K562 (cell line): ENCODE measurements at regions not wholly inside any gene's neighbourhood (a gene's known extent, or its start where the extent isn't known, plus 50 kb on each side); places are given as distances from the start of the nearest gene placed in this dataset.
A peak's percentile ranks its signal among the peaks of the same experiment; 100 is the strongest.
"Not testable (repeated sequence)": the region's sequence is repeated elsewhere in the genome, so short reads cannot be mapped to it uniquely, and the experiment has no call there.

Source experiments
- ATAC-seq: fragments of 200-7000 bp; cut with Tn5 transposase; 3 replicates; pipeline ENCODE4 v1.9.1; 2020; ENCODE audit warnings: moderate library complexity
- BruUV-seq: library from RNA; stranded (reverse); fragments of 400-500 nt; replicated peaks from 2 replicates; lab custom pipeline; 2021; lab: Mats Ljungman, UMichigan
- CTCF ChIA-PET: fragments of 300-600 bp; formaldehyde crosslinking; extraction: SDS; loops from one replicate; lab custom pipeline; 2021; ENCODE audit warnings: low intra/inter-chr PET ratio; lab: Yijun Ruan, JAX
- POLR2A ChIA-PET: fragments of 300-600, 350-650 bp; sonication (Branson Sonifier 250); formaldehyde crosslinking; extraction: SDS; loops from one replicate; lab custom pipeline; 2021; ENCODE audit warnings: antibody characterized with exemption, inconsistent platforms; lab: Yijun Ruan, JAX
- DNase-seq, 4 experiments: peaks; one replicate each; pipeline versions ENCODE4 v3.0.0 to v3.0.0-alpha.2; 2011 to 2018; ENCODE audit warnings: low spot score in 3 of 4, mixed read lengths in 3 of 4; ENCODE audit errors: extremely low read depth in 1 of 4
- FAIRE-seq: peaks from 2 replicates; lab custom pipeline; 2011; peaks lifted over from hg19 to GRCh38; lab: Jason Lieb, UNC
- H2AFZ ChIP-seq: 2 replicates; pipeline ENCODE4 v1.6.0; 2011; ENCODE audit warnings: low read depth, low read length, control low read depth, inconsistent platforms
- H3K27ac ChIP-seq: fragments of 200-600 bp; 3 replicates; pipeline ENCODE4 v1.8.0; 2011; ENCODE audit warnings: low read depth, mild to moderate bottlenecking, control low read depth, inconsistent platforms, low read length, moderate library complexity, mixed read lengths; ENCODE audit errors: extremely low read depth
- H3K27me3 ChIP-seq, 2 experiments: fragments of 300-600 bp in 1 of 2; 2 replicates in 1 of 2; 3 replicates in 1 of 2; pipeline versions ENCODE4 v1.6.0 to v1.8.0; 2011; ENCODE audit warnings: inconsistent platforms in 2 of 2, low read length in 2 of 2, mild to moderate bottlenecking in 1 of 2, mixed read lengths in 1 of 2, moderate library complexity in 1 of 2; ENCODE audit not compliant: control insufficient read depth in 2 of 2, insufficient read depth in 2 of 2
- H3K36me3 ChIP-seq: fragments of 300-600 bp; 3 replicates; pipeline ENCODE4 v1.8.0; 2011; ENCODE audit warnings: mild to moderate bottlenecking, low read length, inconsistent platforms; ENCODE audit not compliant: control insufficient read depth, insufficient read depth
- H3K4me1 ChIP-seq, 2 experiments: fragments of 200-600 bp in 1 of 2; replicated peaks in 1 of 2; 2 replicates in 1 of 2; 3 replicates in 1 of 2; pipeline versions ENCODE4 v1.5.1 to v1.8.0; 2011; ENCODE audit warnings: inconsistent platforms in 2 of 2, low read length in 2 of 2, mild to moderate bottlenecking in 1 of 2, mixed read lengths in 1 of 2, moderate library complexity in 1 of 2; ENCODE audit not compliant: control insufficient read depth in 2 of 2, insufficient read depth in 2 of 2
- H3K4me2 ChIP-seq: 2 replicates; pipeline ENCODE4 v1.6.1; 2011; ENCODE audit warnings: low read length, control low read depth, inconsistent platforms, mixed read lengths; ENCODE audit not compliant: insufficient read depth
- H3K4me3 ChIP-seq: fragments of 200-600 bp; sonication (generic), shearing (Covaris generic); 2 replicates; pipeline ENCODE4 v1.5.1; 2016; ENCODE audit warnings: control low read depth, inconsistent platforms
- H3K79me2 ChIP-seq: fragments of 200-600 bp; 3 replicates; pipeline ENCODE4 v1.8.0; 2011; ENCODE audit warnings: low read length, inconsistent platforms; ENCODE audit not compliant: control insufficient read depth, insufficient read depth
- H3K9ac ChIP-seq, 2 experiments: 2 replicates each; pipeline versions ENCODE4 v1.6.0 to v1.6.1; 2011; ENCODE audit warnings: low read depth in 2 of 2, low read length in 2 of 2, control low read depth in 1 of 2, inconsistent platforms in 1 of 2, mild to moderate bottlenecking in 1 of 2, mixed read lengths in 1 of 2; ENCODE audit not compliant: insufficient read depth in 1 of 2
- H3K9me1 ChIP-seq: one replicate; pipeline ENCODE4 v1.6.0; 2011; ENCODE audit warnings: inconsistent platforms, mild to moderate bottlenecking, low read length, moderate library complexity; ENCODE audit not compliant: control insufficient read depth, insufficient read depth
- H3K9me3 ChIP-seq: replicated peaks from 2 replicates; pipeline ENCODE4 v1.5.1; 2011; ENCODE audit warnings: low read depth, low read length, inconsistent platforms; ENCODE audit not compliant: control insufficient read depth, insufficient read depth
- H4K20me1 ChIP-seq: replicated peaks from 2 replicates; pipeline ENCODE4 v1.6.1; 2011; ENCODE audit warnings: low read length, inconsistent platforms, mixed read lengths; ENCODE audit not compliant: control insufficient read depth, insufficient read depth
- SMAD1 ChIP-seq: fragments of 150-350 bp; IDR thresholded peaks from 2 replicates; pipeline ENCODE4 v1.6.1; 2014; ENCODE audit warnings: low read length, low read depth; ENCODE audit not compliant: partially characterized antibody
- WGBS: fragments of 100-300 bp; shearing (Covaris generic); methylation state at CpG from one replicate; pipeline ENCODE4 v1.1.6; 2016; ENCODE audit warnings: low coverage, mixed read lengths; ENCODE audit not compliant: insufficient coverage; ENCODE audit errors: missing lambda C conversion rate; 5-methylcytosine and 5-hydroxymethylcytosine counted together
- in situ Hi-C: fragments of 300-500 bp; cut with MboI; formaldehyde crosslinking; loops from 4 replicates; pipeline ENCODE4 v1.15.0; 2018; ENCODE audit warnings: inconsistent platforms, mixed read lengths
- intact Hi-C: fragments of 100-400 bp; cut with micrococcal nuclease; formaldehyde crosslinking; loops from 2 replicates; pipeline ENCODE4 v1.14.2; 2022
- TF ChIP-seq, protein P1 (sequence below): fragments of 250-450 bp; sonication (Bioruptor Pico); IDR thresholded peaks from 2 replicates; pipeline ENCODE4 v1.8.0; 2022; ENCODE audit warnings: inconsistent platforms, mild to moderate bottlenecking, moderate library complexity, borderline replicate concordance
- TF ChIP-seq, protein P2 (sequence below): sonication (generic); formaldehyde crosslinking; IDR thresholded peaks from 2 replicates; pipeline ENCODE4 v1.9.0; 2022; ENCODE audit warnings: mild to moderate bottlenecking, missing genetic modification reagents
- TF ChIP-seq, protein P3 (sequence below), 3 experiments: IDR thresholded peaks in 2 of 3; conservative IDR thresholded peaks in 1 of 3; 2 replicates each; pipeline ENCODE4 v1.5.1; 2011 to 2012; ENCODE audit warnings: low read length in 3 of 3, mild to moderate bottlenecking in 3 of 3, control low read depth in 2 of 3, improper control_type of control experiment in 1 of 3, inconsistent platforms in 1 of 3, low read depth in 1 of 3, mixed read lengths in 1 of 3, moderate library complexity in 1 of 3; ENCODE audit not compliant: insufficient read depth in 2 of 3

- DNase-seq (no peak), FAIRE-seq (no peak), ATAC-seq (no peak)
- WGBS = 32% methylated on average over 5 of the region's 5 CpGs
- H3K27me3 ChIP-seq = no peaks in the 10 kb centered on the region
- H3K36me3 ChIP-seq = no peaks in the 10 kb centered on the region
- no peaks in the 10 kb centered on the region for H3K79me2 ChIP-seq
- BruUV-seq = no TSS peak
- H3K9me3 ChIP-seq = no peaks in the 10 kb centered on the region
- no peaks in the 10 kb centered on the region for H3K9me1 ChIP-seq
- no peak overlapping the region for H3K4me2 ChIP-seq
- no peak overlapping the region for H3K27ac ChIP-seq
- no peak overlapping the region for H3K4me3 ChIP-seq
- H3K4me1 ChIP-seq = no peaks in the 10 kb centered on the region
- TF ChIP-seq, protein P1, sequence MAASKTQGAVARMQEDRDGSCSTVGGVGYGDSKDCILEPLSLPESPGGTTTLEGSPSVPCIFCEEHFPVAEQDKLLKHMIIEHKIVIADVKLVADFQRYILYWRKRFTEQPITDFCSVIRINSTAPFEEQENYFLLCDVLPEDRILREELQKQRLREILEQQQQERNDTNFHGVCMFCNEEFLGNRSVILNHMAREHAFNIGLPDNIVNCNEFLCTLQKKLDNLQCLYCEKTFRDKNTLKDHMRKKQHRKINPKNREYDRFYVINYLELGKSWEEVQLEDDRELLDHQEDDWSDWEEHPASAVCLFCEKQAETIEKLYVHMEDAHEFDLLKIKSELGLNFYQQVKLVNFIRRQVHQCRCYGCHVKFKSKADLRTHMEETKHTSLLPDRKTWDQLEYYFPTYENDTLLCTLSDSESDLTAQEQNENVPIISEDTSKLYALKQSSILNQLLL (CRISPR knock-in tag) = no peak
- TF ChIP-seq, protein P2, sequence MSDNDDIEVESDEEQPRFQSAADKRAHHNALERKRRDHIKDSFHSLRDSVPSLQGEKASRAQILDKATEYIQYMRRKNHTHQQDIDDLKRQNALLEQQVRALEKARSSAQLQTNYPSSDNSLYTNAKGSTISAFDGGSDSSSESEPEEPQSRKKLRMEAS (CRISPR knock-in tag) = no peak
- TF ChIP-seq, protein P3, sequence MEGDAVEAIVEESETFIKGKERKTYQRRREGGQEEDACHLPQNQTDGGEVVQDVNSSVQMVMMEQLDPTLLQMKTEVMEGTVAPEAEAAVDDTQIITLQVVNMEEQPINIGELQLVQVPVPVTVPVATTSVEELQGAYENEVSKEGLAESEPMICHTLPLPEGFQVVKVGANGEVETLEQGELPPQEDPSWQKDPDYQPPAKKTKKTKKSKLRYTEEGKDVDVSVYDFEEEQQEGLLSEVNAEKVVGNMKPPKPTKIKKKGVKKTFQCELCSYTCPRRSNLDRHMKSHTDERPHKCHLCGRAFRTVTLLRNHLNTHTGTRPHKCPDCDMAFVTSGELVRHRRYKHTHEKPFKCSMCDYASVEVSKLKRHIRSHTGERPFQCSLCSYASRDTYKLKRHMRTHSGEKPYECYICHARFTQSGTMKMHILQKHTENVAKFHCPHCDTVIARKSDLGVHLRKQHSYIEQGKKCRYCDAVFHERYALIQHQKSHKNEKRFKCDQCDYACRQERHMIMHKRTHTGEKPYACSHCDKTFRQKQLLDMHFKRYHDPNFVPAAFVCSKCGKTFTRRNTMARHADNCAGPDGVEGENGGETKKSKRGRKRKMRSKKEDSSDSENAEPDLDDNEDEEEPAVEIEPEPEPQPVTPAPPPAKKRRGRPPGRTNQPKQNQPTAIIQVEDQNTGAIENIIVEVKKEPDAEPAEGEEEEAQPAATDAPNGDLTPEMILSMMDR (IDR thresholded peaks at IDR 0.05 in 2 of 3, conservative IDR thresholded peaks at IDR 0.05 in 1 of 3; ENCODE audit: insufficient read depth in 2 of 3, low read depth in 1 of 3, low read length in 3 of 3) = no peak
- TF ChIP-seq SMAD1 = no peak
- no peaks in the 10 kb centered on the region for H4K20me1 ChIP-seq
- CTCF ChIA-PET = no interaction called here
- no peak overlapping the region for H2AFZ ChIP-seq
- POLR2A ChIA-PET = no interaction called here
- in situ Hi-C loops = no loop called here
- no peak overlapping the region for H3K9ac ChIP-seq
- intact Hi-C loops = no loop called here
These were observed 164.7 kb downstream of the GOLGA6L6 start for GRCh38 chr15:20376872-20377271.

- H3K27me3 ChIP-seq, H4K20me1 ChIP-seq, FAIRE-seq, H3K27ac ChIP-seq, POLR2A ChIA-PET, CTCF ChIA-PET, H3K79me2 ChIP-seq, H3K9me1 ChIP-seq, H3K4me2 ChIP-seq, H3K4me1 ChIP-seq, H3K9me3 ChIP-seq, H3K9ac ChIP-seq, H2AFZ ChIP-seq, BruUV-seq, DNase-seq, H3K36me3 ChIP-seq, H3K4me3 ChIP-seq: not testable (repeated sequence)
- peak; percentile 71 for ATAC-seq
- in situ Hi-C loops = loop anchor here (25.0 kb wide), 3 partner anchors 240 to 1390 kb away; no protein-coding TSS in a partner anchor
- intact Hi-C loops = loop anchor here (2.0 kb wide), 1 partner anchor 16 kb away; no protein-coding TSS in a partner anchor
These were observed 169.2 kb downstream of the GOLGA6L6 start for GRCh38 chr15:20372416-20372815.
